NOMO-1 treated with DMSO at 0.1 percent for 48 hours (cell line): ENCODE measurements at regions not wholly inside any gene's neighbourhood (a gene's known extent, or its start where the extent isn't known, plus 50 kb on each side); places are given as distances from the start of the nearest gene placed in this dataset.

ENCODE experiments used
- DNase-seq: peaks from one replicate; lab custom pipeline; 2025; ENCODE audit not compliant: unreplicated experiment; lab: John Stamatoyannopoulos, UW

DNA sequence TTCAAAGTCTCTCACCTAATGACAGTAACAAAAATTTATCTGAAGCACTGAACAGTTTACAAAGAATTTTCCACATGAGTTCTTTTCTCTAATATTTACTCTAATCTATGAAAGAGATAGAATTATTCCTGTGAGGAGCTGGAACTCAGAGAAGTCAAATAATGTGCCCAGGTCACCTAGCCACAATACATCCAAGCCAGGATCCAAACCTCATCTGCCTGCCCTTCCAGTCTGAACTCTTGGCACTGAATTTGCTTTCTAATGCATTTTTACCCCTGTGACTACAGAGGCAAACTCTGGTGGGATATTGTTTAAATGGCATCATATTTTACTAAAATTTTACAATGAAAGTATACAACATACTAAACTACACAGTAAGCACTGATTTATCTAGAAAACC is 191.4 kb upstream of the RORA start:
- DNase-seq, result no peak

- no peak for DNase-seq
Measured at GRCh38 chr15:61415617-61416120, 186.6 kb upstream of the RORA start.

- DNase-seq, result no peak
Measured at GRCh38 chr15:61411902-61412510, 182.9 kb upstream of the RORA start.

- no peak for DNase-seq
Measured at GRCh38 chr15:61410662-61411061, 181.6 kb upstream of the RORA start.

- no peak for DNase-seq
Measured at GRCh38 chr15:61404567-61404966, 175.5 kb upstream of the RORA start.

GRCh38 chr15:61403884-61404283 is 174.8 kb upstream of the RORA start:
- DNase-seq, result no peak

- DNase-seq, result no peak
Measured at GRCh38 chr15:61401903-61402698, 173.0 kb upstream of the RORA start.

DNA sequence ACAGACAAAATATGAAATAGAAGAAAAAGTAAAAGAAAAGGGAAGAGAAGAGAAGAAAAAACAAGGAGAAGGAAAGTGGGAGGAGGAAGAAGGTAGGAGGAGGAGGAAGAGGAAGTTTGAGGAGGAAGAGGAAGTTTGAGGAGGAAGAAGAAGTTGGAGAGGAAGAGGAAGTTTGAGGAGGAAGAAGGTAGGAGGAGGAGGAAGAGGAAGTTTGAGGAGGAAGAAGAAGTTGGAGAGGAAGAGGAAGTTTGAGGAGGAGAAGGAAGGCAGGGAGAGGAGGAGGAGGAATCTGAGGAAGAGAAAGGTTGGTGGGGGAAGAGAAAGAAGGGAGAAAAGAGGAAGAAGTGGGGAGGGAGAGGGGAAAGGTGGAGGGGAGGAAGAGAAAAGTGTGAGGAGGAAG is 169.2 kb upstream of the RORA start:
- no peak for DNase-seq

DNA sequence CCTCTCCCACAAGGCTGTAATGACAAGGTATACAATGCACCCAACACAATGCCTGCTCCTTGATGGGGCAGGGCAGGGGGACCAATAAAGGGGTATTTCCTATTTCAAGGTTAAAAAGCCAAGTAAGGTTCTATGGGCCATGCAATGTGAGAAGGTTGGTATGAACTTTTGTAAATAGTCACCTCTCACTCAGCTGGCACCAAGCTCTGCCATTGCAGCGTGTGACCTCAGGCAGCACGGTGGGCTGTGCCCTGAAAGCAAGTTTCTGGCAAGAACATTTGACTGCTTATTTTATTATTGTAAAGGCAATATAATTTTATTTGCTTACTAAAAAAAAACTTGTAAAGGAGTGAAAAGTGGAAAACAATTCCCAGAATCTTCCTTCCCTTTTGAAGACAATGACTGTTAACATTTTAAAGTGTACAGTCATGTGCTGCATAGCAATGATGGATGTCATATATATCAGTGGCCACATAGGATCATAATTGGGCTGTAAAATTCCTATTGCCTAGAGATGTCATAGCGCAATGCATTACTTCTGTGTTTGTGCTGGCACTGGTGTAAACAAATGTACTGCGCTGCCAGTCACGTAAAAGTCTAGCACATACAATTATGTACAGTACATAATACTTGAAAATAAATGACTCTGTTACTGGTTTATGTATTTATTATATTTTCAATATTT is 167.3 kb upstream of the RORA start:
- no peak for DNase-seq

- DNase-seq, result peak; percentile 1
Measured at GRCh38 chr15:61393949-61394348, 164.8 kb upstream of the RORA start.

DNA sequence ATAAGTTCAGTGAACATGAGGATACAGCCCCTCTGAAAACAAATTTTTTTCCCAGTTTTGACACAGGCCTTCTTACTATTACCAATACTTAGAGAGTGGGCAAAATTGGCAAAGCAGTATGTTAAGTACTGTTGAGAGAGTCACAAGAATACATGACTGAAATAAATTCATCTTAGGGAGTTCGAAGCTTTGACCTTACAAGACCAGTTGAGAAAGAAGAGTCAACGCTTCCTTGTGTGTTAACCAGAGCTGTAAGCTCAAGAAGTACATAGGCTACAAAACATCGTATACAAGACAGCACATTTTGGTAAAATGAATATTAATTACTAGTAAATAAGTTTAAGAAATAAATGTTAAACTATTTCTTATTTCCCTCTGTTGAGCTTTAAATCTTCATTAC is 164.4 kb upstream of the RORA start:
- no peak for DNase-seq

DNA sequence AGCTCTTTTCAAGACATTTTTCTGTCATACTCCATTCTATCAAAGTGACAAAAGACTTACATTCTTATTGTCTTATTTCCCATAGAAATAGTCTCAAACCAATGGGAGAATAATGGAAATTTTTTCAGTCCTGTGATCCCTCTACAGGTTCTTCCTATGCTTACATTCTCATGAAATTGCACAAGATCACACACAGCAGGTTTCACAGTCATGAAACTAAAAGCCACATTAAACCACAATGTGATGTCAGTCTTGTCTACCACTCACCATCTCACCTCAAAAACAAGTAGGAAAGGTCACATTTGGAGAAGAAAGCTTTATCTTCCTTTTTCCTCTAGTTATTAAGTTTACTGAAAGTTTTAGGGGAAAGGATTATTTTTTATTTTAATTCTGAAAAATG is 161.0 kb upstream of the RORA start:
- no peak for DNase-seq

DNA sequence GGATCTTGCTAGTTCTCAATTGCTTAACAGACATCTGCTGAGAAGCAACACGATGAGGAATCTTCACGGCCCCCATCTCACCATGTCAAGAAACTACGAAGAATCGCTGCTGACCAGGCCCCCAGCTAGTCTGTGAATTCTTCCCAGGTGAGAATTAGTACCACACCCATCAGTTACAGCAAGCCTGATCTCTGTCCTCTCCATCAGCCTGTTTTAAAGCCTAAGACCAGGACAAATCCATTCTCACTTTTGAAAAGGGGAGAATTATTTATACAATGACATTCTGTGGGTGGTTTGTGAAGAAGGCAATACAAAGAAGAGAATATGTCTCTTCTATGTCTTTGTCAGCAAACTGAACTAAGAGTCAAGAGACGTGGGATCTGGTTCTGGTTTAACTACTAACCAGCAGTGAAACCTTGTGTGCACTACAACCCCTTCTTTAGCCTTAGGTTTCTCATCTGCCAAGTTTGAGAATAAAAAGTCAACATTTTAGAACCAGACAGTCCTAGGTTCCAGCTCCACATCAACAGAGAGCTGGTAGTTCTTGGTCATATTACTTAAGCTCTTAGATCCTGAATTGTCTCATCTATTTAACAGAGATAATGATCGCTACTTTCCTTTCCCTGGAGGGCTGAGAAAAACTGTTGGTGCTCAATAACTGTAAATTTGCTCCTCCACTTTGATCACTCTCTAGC is 160.4 kb upstream of the RORA start:
- DNase-seq, result no peak

GRCh38 chr15:61387675-61388074 is 158.6 kb upstream of the RORA start:
- DNase-seq, result no peak

DNA sequence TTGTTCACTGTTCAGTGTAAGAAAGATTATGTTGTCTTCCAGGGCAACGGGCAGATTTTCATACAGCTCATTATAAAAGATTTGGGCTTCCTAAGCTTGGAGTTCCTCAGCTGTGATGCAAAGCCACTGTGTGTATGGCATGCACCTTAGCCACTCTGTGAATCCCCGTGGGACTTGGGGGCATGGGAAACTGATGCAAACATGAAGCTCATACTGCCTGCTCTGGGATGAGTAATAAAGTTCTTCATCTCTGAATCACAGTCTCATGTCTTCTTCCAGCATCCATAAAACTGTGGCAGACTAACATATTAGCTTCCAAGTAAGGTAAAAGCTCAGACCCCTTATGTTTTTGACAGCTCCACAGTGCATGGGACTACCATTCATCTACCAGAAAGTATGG is 154.3 kb upstream of the RORA start:
- DNase-seq, result no peak

GRCh38 chr15:61382927-61383326 is 153.8 kb upstream of the RORA start:
- DNase-seq, result no peak

GRCh38 chr15:61381501-61381900 is 152.4 kb upstream of the RORA start:
- DNase-seq, result no peak

GRCh38 chr15:61380270-61380669 is 151.2 kb upstream of the RORA start:
- DNase-seq, result no peak

GRCh38 chr15:61379005-61379404 is 149.9 kb upstream of the RORA start:
- DNase-seq, result no peak

DNA sequence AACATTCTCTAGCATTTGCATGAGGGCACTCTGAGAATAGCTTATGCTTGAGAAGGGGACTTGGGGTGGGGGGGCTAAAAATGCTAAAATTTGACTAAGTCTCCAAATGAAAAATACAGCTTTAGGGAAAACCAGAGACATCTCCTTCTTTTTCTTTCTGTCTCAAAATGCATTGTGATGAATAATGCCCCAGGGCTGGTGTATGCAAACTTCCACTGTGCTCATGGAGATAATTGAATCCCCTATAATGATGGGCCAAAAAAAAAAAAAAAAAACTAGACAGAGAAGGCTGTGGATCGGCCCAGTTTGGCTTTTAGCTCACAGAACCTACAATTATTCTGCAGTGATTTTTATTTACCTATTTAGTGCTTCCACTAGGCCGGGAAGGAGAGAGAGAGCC is 147.9 kb upstream of the RORA start:
- DNase-seq, result no peak

DNA sequence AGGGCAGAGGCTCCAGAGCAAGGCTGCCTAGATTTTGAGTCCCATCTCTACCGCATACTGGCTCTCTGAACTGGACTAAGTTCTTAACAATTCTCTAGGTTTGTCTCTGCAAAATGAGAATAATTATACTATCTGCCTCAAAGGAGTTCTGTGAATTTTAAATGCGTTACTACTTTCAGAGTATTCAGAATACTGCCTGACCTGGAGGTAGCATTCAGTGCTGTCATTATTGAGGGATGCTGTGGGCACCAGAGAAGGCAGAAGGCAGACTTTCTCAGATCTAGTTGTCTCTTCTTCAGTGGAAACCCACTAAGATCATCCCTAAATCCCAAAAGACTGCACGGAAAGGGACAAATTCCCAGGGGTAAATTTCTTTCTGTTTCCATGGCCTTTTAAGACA is 147.4 kb upstream of the RORA start:
- no peak for DNase-seq

- DNase-seq, result no peak
Measured at GRCh38 chr15:61374848-61375247, 145.7 kb upstream of the RORA start.
